Right renal cortex interstitium (tissue), 3 donors: ENCODE measurements at regions not wholly inside any gene's neighbourhood (a gene's known extent, or its start where the extent isn't known, plus 50 kb on each side); places are given as distances from the start of the nearest gene placed in this dataset.
A peak's percentile ranks its signal among the peaks of the same experiment; 100 is the strongest.

Source experiments
- DNase-seq, 3 donors: peaks; one replicate each; pipeline ENCODE4 v3.0.0-alpha.2; 2013; ENCODE audit warnings: low read depth in 3 of 3, low spot score in 2 of 3

- no peak for DNase-seq
Observed at GRCh38 chr1:17967623-17968255, 139.9 kb upstream of the IGSF21 start.

- no peak for DNase-seq
Observed at GRCh38 chr1:17970757-17971156, 136.8 kb upstream of the IGSF21 start.

GRCh38 chr1:17973694-17974093 lies 133.9 kb upstream of the IGSF21 start:
- no peak for DNase-seq

- no peak for DNase-seq
Observed at GRCh38 chr1:17976854-17977253, 130.7 kb upstream of the IGSF21 start.

- DNase-seq: no peak
Observed at GRCh38 chr1:17978016-17978415, 129.6 kb upstream of the IGSF21 start.

- DNase-seq: no peak
Observed at GRCh38 chr1:17979815-17980214, 127.8 kb upstream of the IGSF21 start.

- no peak for DNase-seq
Observed at GRCh38 chr1:17982197-17982596, 125.4 kb upstream of the IGSF21 start.

- DNase-seq: peak; percentile 2 to 3 (median 2)
Observed at GRCh38 chr1:17984583-17984982, 123.0 kb upstream of the IGSF21 start.

- DNase-seq: no peak
Observed at GRCh38 chr1:17986156-17986555, 121.4 kb upstream of the IGSF21 start.

- no peak for DNase-seq
Observed at GRCh38 chr1:17990401-17990800, 117.2 kb upstream of the IGSF21 start.

GRCh38 chr1:17991996-17992395 lies 115.6 kb upstream of the IGSF21 start:
- DNase-seq: no peak

- no peak for DNase-seq
Observed at GRCh38 chr1:17992800-17993199, 114.8 kb upstream of the IGSF21 start.

GRCh38 chr1:17994046-17994445 lies 113.6 kb upstream of the IGSF21 start:
- DNase-seq: no peak

GRCh38 chr1:17995480-17995879 lies 112.1 kb upstream of the IGSF21 start:
- DNase-seq: no peak

GRCh38 chr1:17998889-17999288 lies 108.7 kb upstream of the IGSF21 start:
- DNase-seq: no peak

GRCh38 chr1:17999884-18000283 lies 107.7 kb upstream of the IGSF21 start:
- no peak for DNase-seq

GRCh38 chr1:18001725-18002124 lies 105.9 kb upstream of the IGSF21 start:
- no peak for DNase-seq

GRCh38 chr1:18004278-18004677 lies 103.3 kb upstream of the IGSF21 start:
- DNase-seq: no peak

GRCh38 chr1:18005238-18005637 lies 102.4 kb upstream of the IGSF21 start:
- DNase-seq: no peak

GRCh38 chr1:18007391-18008041 lies 100.1 kb upstream of the IGSF21 start:
- no peak for DNase-seq

GRCh38 chr1:18008081-18008480 lies 99.5 kb upstream of the IGSF21 start:
- no peak for DNase-seq

GRCh38 chr1:18009055-18009454 lies 98.5 kb upstream of the IGSF21 start:
- no peak for DNase-seq

GRCh38 chr1:18009478-18009961 lies 98.1 kb upstream of the IGSF21 start:
- no peak for DNase-seq
